TTC549 (cell line): ENCODE measurements at regions not wholly inside any gene's neighbourhood (a gene's known extent, or its start where the extent isn't known, plus 50 kb on each side); places are given as distances from the start of the nearest gene placed in this dataset.

Source experiments
- FAIRE-seq: peaks from 2 replicates; lab custom pipeline; 2012; peaks lifted over from hg19 to GRCh38; lab: Jason Lieb, UNC

- no peak for FAIRE-seq
Measured at GRCh38 chr13:103312467-103312866, 246.2 kb upstream of the SLC10A2 start.

- FAIRE-seq = no peak
Measured at GRCh38 chr13:103308667-103309066, 242.4 kb upstream of the SLC10A2 start.

GRCh38 chr13:103306163-103306562 lies 239.9 kb upstream of the SLC10A2 start:
- FAIRE-seq = no peak

DNA sequence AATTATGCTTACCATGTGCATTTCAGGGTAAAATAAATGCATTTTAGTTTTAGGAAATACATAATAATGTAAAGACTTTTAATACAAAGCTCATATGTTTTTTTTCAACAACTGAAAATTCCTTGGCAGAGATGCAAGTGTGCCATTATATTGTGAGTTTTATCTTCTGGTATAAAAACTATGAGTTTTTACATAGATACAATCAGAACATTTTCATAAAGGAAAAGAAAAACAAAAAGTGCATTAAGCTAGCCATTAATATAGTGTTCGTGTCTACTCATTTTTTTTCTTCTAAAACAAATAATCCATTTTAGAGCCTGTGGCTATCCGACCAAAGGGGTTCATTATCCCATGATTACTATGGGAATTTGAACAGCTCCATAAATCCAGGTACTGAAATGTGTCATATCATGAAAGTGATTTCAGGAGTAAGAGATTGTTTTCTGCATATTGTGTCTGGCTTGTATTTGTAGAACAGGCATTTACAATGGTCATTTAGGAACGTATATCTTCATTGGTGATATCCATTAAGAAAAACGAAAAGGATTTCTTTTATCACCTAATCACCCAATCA lies 236.9 kb upstream of the SLC10A2 start:
- no peak for FAIRE-seq

- no peak for FAIRE-seq
Measured at GRCh38 chr13:103302676-103303075, 236.5 kb upstream of the SLC10A2 start.

DNA sequence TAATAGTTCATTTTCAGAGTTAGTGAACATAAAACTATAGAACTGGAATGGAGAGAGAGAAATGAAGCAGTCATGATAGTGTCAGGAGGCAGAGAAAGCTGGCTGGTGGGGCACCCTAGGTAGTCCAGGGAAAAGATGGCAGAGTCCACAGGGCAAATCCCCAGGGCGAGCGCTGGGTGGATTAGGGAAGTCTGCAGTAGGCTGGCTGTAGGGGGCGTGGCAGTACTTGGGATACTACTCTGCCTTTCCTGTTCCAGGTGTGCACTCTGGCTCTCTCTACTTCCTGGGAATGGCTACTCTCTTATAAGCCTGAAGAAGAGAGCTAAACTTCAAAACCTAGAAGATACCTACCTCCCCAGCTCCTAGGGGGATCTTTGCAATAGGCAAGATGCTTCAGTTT lies 232.9 kb upstream of the SLC10A2 start:
- FAIRE-seq = no peak

DNA sequence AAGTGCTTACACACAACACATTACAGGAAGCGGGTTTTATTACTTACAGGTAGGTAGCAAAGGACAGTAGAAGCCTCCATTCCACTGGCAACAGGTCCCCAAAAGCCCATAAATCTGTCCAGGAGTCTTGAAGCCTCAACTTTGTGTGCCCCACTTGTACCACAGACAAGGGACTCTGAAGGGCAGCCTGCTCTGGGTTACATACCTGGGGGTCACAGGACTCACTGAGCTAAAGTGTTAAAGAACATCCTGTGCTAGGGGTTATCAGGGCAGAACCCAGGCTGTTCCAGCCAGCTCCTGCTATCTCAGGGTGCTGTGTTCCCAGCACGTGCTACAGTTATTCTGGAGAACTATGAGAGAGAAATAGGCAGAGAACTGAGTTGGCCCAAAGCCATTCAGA lies 230.9 kb upstream of the SLC10A2 start:
- FAIRE-seq = no peak

DNA sequence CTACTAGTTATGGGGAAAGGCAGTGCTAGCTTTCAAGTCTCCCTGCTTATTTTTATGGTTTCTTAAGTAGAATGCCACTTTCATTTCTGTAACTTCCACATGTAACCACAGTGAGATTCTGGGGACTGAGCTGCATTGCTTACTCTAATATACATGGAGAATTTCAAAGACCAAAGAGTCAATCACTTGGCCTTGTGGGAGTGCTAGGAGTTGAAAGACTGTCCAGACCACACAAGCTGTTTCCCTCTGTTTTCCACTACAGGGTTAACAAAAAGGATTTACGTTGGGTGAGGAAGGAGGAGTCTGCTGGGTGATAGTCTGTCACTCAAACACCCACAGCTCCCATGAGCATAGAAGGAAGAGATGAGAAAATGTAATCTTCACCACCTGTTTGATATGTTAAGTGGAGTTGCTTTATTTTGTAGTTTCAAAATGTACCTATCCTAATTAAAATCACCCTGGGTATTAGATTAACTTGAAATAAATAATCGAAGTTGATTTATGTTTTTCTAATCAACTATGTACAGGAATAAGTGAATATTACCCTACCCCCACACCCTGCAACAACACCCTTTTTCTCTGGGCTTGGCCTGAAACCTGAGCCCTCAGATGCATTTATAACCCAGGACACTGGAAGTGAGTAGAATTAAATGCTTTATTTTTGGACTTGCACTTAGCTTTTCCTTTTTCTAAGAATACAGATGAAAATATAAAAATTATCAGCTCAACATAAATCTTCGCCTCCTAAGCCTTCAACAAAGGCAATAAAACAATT lies 225.8 kb upstream of the SLC10A2 start:
- FAIRE-seq = no peak

DNA sequence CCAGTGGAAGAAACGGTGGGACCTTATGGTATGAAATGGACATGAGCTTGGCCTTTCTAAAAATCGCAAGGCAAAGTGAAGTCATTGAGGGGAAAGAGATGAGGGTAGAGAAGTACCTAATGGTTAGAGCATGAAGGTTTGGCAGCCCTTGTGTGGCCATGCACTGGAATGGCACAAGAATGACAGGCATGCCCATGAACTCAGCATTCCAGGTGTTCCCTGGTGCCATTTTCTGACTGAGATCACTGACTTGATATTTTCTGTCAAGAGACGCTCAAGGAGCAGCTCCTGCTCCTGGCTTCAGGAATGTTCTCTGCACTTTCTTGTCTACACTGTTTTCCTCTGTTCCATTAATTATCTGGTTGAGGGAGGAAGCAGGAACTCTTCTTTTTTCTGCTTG lies 225.0 kb upstream of the SLC10A2 start:
- no peak for FAIRE-seq

GRCh38 chr13:103289681-103290080 lies 223.5 kb upstream of the SLC10A2 start:
- no peak for FAIRE-seq

- FAIRE-seq = no peak
Measured at GRCh38 chr13:103288114-103288513, 221.9 kb upstream of the SLC10A2 start.

DNA sequence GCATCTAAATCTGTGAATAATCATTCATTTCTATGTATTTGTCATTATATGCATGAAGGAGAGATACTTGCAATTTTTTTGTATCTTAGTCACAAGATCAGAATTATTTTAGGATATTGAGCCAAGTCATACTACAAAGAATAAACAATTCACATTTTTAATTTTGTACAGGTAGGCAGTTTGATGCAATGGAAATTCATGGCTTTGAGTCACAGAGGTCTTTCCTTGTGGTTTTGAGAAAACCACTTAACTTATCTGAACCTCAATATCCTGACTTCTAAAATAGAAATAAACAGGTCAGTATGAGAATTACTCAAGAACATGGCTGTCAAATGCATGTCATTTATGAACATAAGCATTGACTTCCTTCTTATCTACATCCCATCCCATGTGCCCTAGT lies 221.4 kb upstream of the SLC10A2 start:
- FAIRE-seq = no peak

DNA sequence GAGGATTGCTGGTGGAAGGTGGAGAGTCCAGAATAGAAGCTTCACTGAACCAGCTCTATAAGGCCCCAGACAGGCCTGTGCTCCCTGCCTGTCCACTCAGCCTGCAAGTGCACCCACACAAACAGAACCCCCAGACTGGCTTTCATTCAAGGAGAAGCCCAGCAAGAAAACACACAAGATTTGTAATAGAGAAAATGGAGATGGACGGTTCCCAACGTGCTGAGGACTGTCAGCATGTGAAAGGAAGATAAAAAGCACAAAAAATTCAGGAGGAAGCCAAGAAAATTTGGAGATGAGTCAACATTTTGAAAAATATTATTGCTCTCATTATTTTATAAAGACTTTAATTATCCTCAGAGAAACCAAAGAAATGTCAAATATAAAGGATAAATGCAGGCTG lies 218.2 kb upstream of the SLC10A2 start:
- no peak for FAIRE-seq

DNA sequence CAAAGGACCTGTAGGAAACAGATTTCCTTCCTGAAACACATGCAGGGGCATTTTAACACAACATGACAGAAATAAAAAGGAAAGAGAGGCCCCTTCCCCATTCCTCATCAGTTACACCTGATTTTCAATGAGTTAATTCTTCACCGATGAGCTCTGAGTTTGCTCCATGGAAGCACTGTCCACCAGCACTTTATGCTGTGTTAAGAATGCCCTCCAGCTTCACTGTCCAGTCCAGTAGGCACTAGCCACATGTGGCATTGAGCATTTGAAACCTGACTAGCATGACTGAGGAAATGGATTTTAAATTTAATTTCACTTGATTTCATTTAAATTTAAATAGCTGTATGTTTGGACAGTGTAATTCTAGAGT lies 217.2 kb upstream of the SLC10A2 start:
- FAIRE-seq = no peak

- FAIRE-seq = no peak
Measured at GRCh38 chr13:103282571-103283450, 216.6 kb upstream of the SLC10A2 start.

GRCh38 chr13:103277959-103278694 lies 211.9 kb upstream of the SLC10A2 start:
- FAIRE-seq = no peak

- FAIRE-seq = no peak
Measured at GRCh38 chr13:103276775-103277498, 210.7 kb upstream of the SLC10A2 start.

- FAIRE-seq = no peak
Measured at GRCh38 chr13:103275722-103276121, 209.5 kb upstream of the SLC10A2 start.

- FAIRE-seq = no peak
Measured at GRCh38 chr13:103275081-103275480, 208.9 kb upstream of the SLC10A2 start.

- FAIRE-seq = no peak
Measured at GRCh38 chr13:103273825-103274224, 207.6 kb upstream of the SLC10A2 start.

DNA sequence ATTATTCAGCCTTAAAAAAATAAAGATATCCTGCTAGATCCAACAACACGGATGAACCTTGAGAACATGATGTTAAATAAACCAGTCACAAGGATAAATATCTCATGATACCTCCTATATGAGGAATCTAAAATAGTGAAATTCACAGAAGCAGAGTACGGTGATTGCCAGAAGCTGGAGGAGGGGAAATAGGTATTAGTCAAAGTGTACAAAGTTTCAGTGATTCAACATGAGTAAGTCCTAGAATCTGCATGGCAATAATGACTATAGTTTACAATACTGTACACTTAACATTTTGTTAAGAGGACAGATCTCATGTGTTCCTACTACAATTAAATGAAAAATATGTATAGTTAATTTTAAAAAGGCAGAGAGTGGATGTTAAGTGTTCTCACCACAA lies 206.6 kb upstream of the SLC10A2 start:
- no peak for FAIRE-seq

DNA sequence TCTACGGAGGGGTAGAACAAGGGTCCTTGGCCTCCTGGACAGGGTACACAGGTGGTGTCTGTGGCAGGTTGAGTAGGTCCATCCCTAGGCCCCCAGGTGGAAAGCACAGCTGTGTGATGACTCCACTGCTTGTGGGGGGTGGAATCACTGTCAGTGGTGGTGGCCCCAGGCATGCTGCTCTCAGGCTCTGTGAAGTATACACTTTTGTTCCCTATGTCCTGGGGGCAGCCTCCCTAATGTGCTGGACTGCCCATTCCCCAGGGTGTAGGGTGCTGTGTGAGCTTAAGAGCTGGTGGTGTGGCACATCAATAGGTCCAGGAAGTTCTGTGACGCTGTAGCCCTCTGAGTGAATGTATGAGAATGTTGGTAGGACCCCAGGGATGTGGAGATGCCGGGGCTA lies 197.2 kb upstream of the SLC10A2 start:
- FAIRE-seq = no peak
